H9 (cell line): ENCODE measurements at regions not wholly inside any gene's neighbourhood (a gene's known extent, or its start where the extent isn't known, plus 50 kb on each side); places are given as distances from the start of the nearest gene placed in this dataset.

Experiments
- DNase-seq: peaks from one replicate; pipeline ENCODE4 v3.0.0-alpha.2; 2017
- H2AFZ ChIP-seq: one replicate; pipeline ENCODE4 v1.6.1; 2013; ENCODE audit warnings: mild to moderate bottlenecking, low read length, control low read depth, moderate library complexity
- H2AK5ac ChIP-seq: 2 replicates; pipeline ENCODE4 v1.6.1; 2013; ENCODE audit warnings: low read length, control low read depth, mixed read lengths; ENCODE audit not compliant: insufficient read length
- H2BK120ac ChIP-seq: one replicate; pipeline ENCODE4 v1.6.1; 2013; ENCODE audit warnings: low read depth, mild to moderate bottlenecking, low read length, control low read depth, inconsistent platforms; ENCODE audit not compliant: poor library complexity, severe bottlenecking
- H2BK12ac ChIP-seq: 2 replicates; pipeline ENCODE4 v1.6.1; 2013; ENCODE audit warnings: low read length, control low read depth, mixed read lengths, low read depth; ENCODE audit not compliant: insufficient read length
- H2BK15ac ChIP-seq: 2 replicates; pipeline ENCODE4 v1.6.1; 2013; ENCODE audit warnings: low read depth, low read length, control low read depth
- H2BK20ac ChIP-seq: one replicate; pipeline ENCODE4 v1.6.1; 2013; ENCODE audit warnings: low read depth, mild to moderate bottlenecking, low read length, control low read depth, inconsistent platforms; ENCODE audit not compliant: poor library complexity, severe bottlenecking
- H2BK5ac ChIP-seq: 2 replicates; pipeline ENCODE4 v1.6.1; 2013; ENCODE audit warnings: low read length, control low read depth, mixed read lengths; ENCODE audit not compliant: insufficient read length
- H3K14ac ChIP-seq: 2 replicates; pipeline ENCODE4 v1.6.1; 2013; ENCODE audit warnings: low read length, control low read depth; ENCODE audit not compliant: insufficient read depth
- H3K18ac ChIP-seq: 2 replicates; pipeline ENCODE4 v1.6.1; 2013; ENCODE audit warnings: low read depth, mild to moderate bottlenecking, mixed read lengths, low read length, control low read depth; ENCODE audit not compliant: insufficient read length
- H3K23ac ChIP-seq: 2 replicates; pipeline ENCODE4 v1.6.1; 2013; ENCODE audit warnings: low read length, control low read depth, mixed read lengths, low read depth; ENCODE audit not compliant: insufficient read length
- H3K23me2 ChIP-seq: 2 replicates; pipeline ENCODE4 v1.6.1; 2013; ENCODE audit warnings: low read depth, mild to moderate bottlenecking, mixed read lengths, low read length, control low read depth; ENCODE audit not compliant: insufficient read length, poor library complexity, severe bottlenecking
- H3K27ac ChIP-seq: 2 replicates; pipeline ENCODE4 v1.5.1; 2013; ENCODE audit warnings: low read length, control low read depth, mixed read lengths, low read depth; ENCODE audit not compliant: insufficient read length
- H3K27me3 ChIP-seq: 2 replicates; pipeline ENCODE4 v1.6.1; 2013; ENCODE audit warnings: low read length, control low read depth, inconsistent platforms; ENCODE audit not compliant: insufficient read depth
- H3K4ac ChIP-seq: 2 replicates; pipeline ENCODE4 v1.6.1; 2013; ENCODE audit warnings: low read depth, mild to moderate bottlenecking, control low read depth, inconsistent platforms, low read length, moderate library complexity
- H3K4me1 ChIP-seq: 2 replicates; pipeline ENCODE4 v1.6.1; 2013; ENCODE audit warnings: low read length, control low read depth, inconsistent platforms; ENCODE audit not compliant: insufficient read depth
- H3K4me2 ChIP-seq: 2 replicates; pipeline ENCODE4 v1.6.1; 2013; ENCODE audit warnings: low read length, control low read depth, mixed read lengths; ENCODE audit not compliant: insufficient read length, insufficient read depth
- H3K56ac ChIP-seq: 2 replicates; pipeline ENCODE4 v1.6.1; 2013; ENCODE audit warnings: low read depth, mild to moderate bottlenecking, mixed read lengths, low read length, control low read depth; ENCODE audit not compliant: insufficient read length
- H3K79me1 ChIP-seq: 2 replicates; pipeline ENCODE4 v1.6.1; 2013; ENCODE audit warnings: low read depth, mild to moderate bottlenecking, moderate library complexity, low read length, control low read depth, inconsistent platforms; ENCODE audit not compliant: insufficient read depth, poor library complexity, severe bottlenecking
- H3K79me2 ChIP-seq: 2 replicates; pipeline ENCODE4 v1.6.1; 2013; ENCODE audit warnings: low read length, control low read depth, inconsistent platforms; ENCODE audit not compliant: insufficient read depth
- H3K9ac ChIP-seq: 2 replicates; pipeline ENCODE4 v1.6.1; 2013; ENCODE audit warnings: low read length, control low read depth, mixed read lengths; ENCODE audit not compliant: insufficient read length; ENCODE audit errors: extremely low read depth
- H3K9me3 ChIP-seq: one replicate; pipeline ENCODE4 v1.6.1; 2013; ENCODE audit warnings: low read depth, low read length, inconsistent platforms; ENCODE audit not compliant: control insufficient read depth
- H3T11ph ChIP-seq: one replicate; pipeline ENCODE4 v1.6.1; 2013; ENCODE audit warnings: mild to moderate bottlenecking, low read length, control low read depth, inconsistent platforms
- H4K20me1 ChIP-seq: one replicate; pipeline ENCODE4 v1.6.1; 2013; ENCODE audit not compliant: control insufficient read depth, insufficient read length, insufficient read depth
- H4K5ac ChIP-seq: 2 replicates; pipeline ENCODE4 v1.6.1; 2013; ENCODE audit warnings: low read depth, mild to moderate bottlenecking, mixed read lengths, low read length, control low read depth; ENCODE audit not compliant: insufficient read length
- H4K8ac ChIP-seq: replicated peaks from 2 replicates; pipeline ENCODE4 v1.6.1; 2013; ENCODE audit warnings: low read length, control low read depth, mixed read lengths, low read depth; ENCODE audit not compliant: insufficient read length
- H4K91ac ChIP-seq: 2 replicates; pipeline ENCODE4 v1.6.1; 2013; ENCODE audit warnings: low read depth, mild to moderate bottlenecking, moderate library complexity, mixed read lengths, low read length, control low read depth; ENCODE audit not compliant: insufficient read length
- H3K27ac Mint-ChIP-seq, 3 experiments: 2 replicates in 2 of 3; 3 replicates in 1 of 3; pipeline ENCODE4 v1.8.0; 2020 to 2021; ENCODE audit warnings: mixed read lengths in 3 of 3, mild to moderate bottlenecking in 1 of 3, moderate library complexity in 1 of 3
- H3K27me3 Mint-ChIP-seq: 2 replicates; pipeline ENCODE4 v1.8.0; 2021; ENCODE audit warnings: low read depth, mild to moderate bottlenecking, moderate library complexity, mixed read lengths
- H3K36me3 Mint-ChIP-seq, 3 experiments: 2 replicates in 2 of 3; 3 replicates in 1 of 3; pipeline ENCODE4 v1.8.0; 2020 to 2021; ENCODE audit warnings: low read depth in 3 of 3, mixed read lengths in 3 of 3; ENCODE audit not compliant: insufficient read depth in 1 of 3
- H3K4me1 Mint-ChIP-seq, 2 experiments: 2 replicates each; pipeline ENCODE4 v1.8.0; 2020; ENCODE audit warnings: mixed read lengths in 2 of 2
- H3K4me3 Mint-ChIP-seq, 2 experiments: 2 replicates in 1 of 2; 3 replicates in 1 of 2; pipeline ENCODE4 v1.8.0; 2020 to 2021; ENCODE audit warnings: mild to moderate bottlenecking in 2 of 2, mixed read lengths in 2 of 2, moderate library complexity in 1 of 2
- H3K9me3 Mint-ChIP-seq, 2 experiments: 2 replicates in 1 of 2; 3 replicates in 1 of 2; pipeline ENCODE4 v1.8.0; 2020; ENCODE audit warnings: mild to moderate bottlenecking in 2 of 2, mixed read lengths in 2 of 2, moderate library complexity in 1 of 2
- WGBS: extraction: QIAGEN DNeasy Blood & Tissue Kit; methylation state at CpG from one replicate; pipeline ENCODE4 v1.1.7; 2013; ENCODE audit warnings: missing lambda C conversion rate, low lambda C conversion rate, mixed read lengths; ENCODE audit not compliant: insufficient read length; ENCODE audit errors: extremely low coverage; 5-methylcytosine and 5-hydroxymethylcytosine counted together
- TF ChIP-seq, protein P1 (sequence below): fragments of 200-600 bp; sonication (generic); conservative IDR thresholded peaks from 3 replicates; pipeline ENCODE4 v1.8.0; 2021; ENCODE audit warnings: antibody characterized with exemption, mild to moderate bottlenecking

DNA sequence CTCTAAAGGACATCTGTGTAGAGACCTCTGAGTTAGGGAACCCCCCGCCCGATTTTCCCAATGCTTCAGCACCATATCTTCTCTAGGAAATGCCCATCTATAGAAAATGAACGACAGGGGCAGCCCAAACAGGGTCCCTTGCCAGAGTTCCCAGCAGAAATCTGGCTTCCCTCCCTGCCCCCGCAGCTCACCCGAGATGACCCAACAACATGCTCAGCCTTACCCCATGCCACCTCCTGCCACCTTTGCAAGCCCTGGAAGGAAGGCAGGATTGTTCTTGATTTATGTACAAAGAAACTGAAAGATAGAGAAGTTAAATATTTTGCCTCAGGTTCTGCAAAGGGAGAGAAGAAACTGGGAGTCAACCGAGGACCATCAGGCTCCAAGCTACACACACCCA is 105.6 kb upstream of the UQCRFS1 start:
- no peak overlapping the region for H2BK12ac ChIP-seq
- H4K5ac ChIP-seq = no peak overlapping the region
- TF ChIP-seq, protein P1, sequence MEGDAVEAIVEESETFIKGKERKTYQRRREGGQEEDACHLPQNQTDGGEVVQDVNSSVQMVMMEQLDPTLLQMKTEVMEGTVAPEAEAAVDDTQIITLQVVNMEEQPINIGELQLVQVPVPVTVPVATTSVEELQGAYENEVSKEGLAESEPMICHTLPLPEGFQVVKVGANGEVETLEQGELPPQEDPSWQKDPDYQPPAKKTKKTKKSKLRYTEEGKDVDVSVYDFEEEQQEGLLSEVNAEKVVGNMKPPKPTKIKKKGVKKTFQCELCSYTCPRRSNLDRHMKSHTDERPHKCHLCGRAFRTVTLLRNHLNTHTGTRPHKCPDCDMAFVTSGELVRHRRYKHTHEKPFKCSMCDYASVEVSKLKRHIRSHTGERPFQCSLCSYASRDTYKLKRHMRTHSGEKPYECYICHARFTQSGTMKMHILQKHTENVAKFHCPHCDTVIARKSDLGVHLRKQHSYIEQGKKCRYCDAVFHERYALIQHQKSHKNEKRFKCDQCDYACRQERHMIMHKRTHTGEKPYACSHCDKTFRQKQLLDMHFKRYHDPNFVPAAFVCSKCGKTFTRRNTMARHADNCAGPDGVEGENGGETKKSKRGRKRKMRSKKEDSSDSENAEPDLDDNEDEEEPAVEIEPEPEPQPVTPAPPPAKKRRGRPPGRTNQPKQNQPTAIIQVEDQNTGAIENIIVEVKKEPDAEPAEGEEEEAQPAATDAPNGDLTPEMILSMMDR = no peak
- no CpG with 5 or more reads among the region's 6 CpGs for WGBS
- H3K14ac ChIP-seq = no peak overlapping the region
- no peak overlapping the region for H3K56ac ChIP-seq
- Mint-ChIP-seq H3K27ac (no peak overlapping the region), H3K36me3 (no peaks in the 10 kb centered on the region), H3K9me3 (no peaks in the 10 kb centered on the region), H3K4me1 (peaks cover 7 to 10% of the 10 kb centered on the region in 2 experiments; a peak in 3 of 4 replicates), H3K4me3 (no peak overlapping the region), H3K27me3 (peaks cover 30% of the 10 kb centered on the region)
- H3K4me2 ChIP-seq = no peak overlapping the region
- H4K91ac ChIP-seq = no peak overlapping the region
- no peak overlapping the region for H3K9ac ChIP-seq
- H3T11ph ChIP-seq = no peak overlapping the region
- no peaks in the 10 kb centered on the region for H3K9me3 ChIP-seq
- H3K18ac ChIP-seq = no peak overlapping the region
- no peak overlapping the region for H3K23ac ChIP-seq
- H3K4me1 ChIP-seq = no peaks in the 10 kb centered on the region
- H3K27ac ChIP-seq = no peak overlapping the region
- H3K27me3 ChIP-seq = no peaks in the 10 kb centered on the region
- H4K20me1 ChIP-seq = no peaks in the 10 kb centered on the region
- H2AK5ac ChIP-seq = no peak overlapping the region
- H3K79me1 ChIP-seq = no peaks in the 10 kb centered on the region
- H2BK5ac ChIP-seq = no peak overlapping the region
- no peak overlapping the region for H2BK120ac ChIP-seq
- H3K4ac ChIP-seq = no peak overlapping the region
- no peak overlapping the region for H4K8ac ChIP-seq
- DNase-seq = no peak
- H2BK20ac ChIP-seq = no peak overlapping the region
- no peak overlapping the region for H2BK15ac ChIP-seq
- no peaks in the 10 kb centered on the region for H3K23me2 ChIP-seq
- H2AFZ ChIP-seq = no peak overlapping the region
- no peaks in the 10 kb centered on the region for H3K79me2 ChIP-seq
